NCI-H1417 (cell line): ENCODE measurements at regions not wholly inside any gene's neighbourhood (a gene's known extent, or its start where the extent isn't known, plus 50 kb on each side); places are given as distances from the start of the nearest gene placed in this dataset.

Experiments used
- DNase-seq, 3 experiments: peaks; one replicate each; lab custom pipeline; 2025; lab: John Stamatoyannopoulos, UW

DNA sequence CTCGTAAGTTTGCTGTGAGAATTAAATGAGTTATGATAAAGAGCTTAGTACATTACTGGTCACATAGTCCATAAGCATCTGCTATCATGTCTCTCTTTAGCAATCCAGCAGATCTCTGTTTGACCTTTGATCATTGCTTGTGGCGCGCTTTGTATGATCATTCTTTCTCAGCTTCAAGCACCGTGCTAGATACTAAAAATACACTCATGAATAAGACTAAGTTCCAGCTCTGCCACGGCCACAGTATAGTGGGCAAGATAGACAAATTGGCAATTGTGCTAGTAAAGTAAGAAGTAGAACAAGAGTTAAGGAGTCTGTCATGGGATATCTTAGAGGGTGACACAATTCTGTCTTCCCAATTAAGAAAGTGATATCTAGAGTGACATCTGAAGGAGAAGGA, 75.2 kb upstream of the ADGRF1 start:
- no peak for DNase-seq

- DNase-seq: no peak
Measured at GRCh38 chr6:47116606-47117005, 74.5 kb upstream of the ADGRF1 start.

DNA sequence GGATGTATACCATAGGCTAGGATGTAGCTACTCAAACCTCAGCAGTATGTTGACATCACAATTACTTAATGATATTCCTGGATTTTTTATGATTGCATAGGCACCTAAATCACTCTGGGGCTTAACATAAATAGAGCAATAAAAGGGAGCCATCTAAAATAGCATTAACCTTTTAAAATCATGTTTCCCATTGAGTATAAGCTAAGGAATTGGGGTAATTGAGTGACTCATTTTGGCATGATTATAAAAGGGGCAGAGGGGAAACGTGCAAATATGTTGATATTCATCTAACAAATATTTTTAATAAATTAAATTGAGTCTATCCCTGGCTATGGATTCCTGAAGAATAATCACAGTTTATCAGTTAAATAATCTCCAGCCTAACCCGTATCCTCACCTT, 74.0 kb upstream of the ADGRF1 start:
- DNase-seq: no peak

DNA sequence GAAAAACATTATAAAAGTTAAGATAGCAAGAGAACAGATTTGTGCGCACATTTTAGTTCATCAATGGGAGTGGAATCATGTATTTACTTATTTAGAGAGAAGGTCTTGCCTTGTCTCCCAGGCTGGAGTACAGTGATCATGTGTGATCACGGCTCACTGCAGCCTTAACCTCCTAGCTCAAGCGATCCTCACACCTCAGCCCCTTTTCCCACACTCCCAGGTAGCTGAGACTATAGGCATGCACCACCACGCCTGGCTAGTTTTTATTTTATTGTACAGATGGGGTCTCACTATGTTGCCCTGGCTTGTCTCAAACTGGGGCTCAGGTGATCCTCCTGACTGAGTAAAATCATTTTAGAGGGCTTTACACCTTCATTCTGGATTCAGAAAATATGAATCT, 72.3 kb upstream of the ADGRF1 start:
- no peak for DNase-seq

DNA sequence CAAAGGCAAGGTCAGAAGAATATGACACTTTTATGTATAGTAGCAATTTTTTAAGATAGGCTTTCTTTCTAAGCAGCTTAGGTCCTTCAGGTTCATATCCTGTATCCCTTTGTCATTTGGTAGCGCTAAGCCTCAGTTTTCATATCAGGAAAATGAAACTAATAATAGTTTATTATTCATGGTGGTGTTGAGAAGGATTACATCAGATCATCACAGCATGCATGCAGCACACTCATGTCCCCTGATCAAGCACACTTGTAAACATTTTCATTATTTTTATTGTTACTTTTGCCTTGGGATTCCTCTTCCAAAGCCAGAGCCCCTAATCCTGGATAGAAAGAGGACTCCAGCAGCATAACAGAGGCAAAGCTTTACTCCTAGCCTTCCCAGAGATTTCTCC, 70.2 kb upstream of the ADGRF1 start:
- no peak for DNase-seq

GRCh38 chr6:47111685-47112084, 69.6 kb upstream of the ADGRF1 start:
- DNase-seq: no peak

GRCh38 chr6:47109281-47109680, 67.1 kb upstream of the ADGRF1 start:
- DNase-seq: no peak

- DNase-seq: no peak
Measured at GRCh38 chr6:47106721-47107197, 64.6 kb upstream of the ADGRF1 start.

DNA sequence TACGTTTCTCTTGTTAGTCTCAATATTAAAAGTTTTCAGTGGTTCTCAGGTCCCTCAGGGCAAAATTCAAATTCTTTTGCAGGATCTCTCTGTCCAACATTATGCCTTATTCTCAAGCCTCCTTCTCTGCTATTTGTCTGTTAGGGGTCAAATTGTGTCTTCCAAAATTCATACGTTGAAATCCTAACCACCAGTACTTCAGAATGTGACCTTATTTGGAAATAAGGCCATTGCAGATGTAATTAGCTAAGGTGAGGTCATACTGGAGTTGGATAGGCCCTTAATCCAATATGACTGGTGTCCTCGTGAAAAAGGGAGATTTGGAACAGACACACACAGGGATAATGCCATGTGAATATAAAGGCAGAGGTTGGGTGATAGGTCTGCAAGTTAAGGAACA, 64.1 kb upstream of the ADGRF1 start:
- DNase-seq: no peak

- no peak for DNase-seq
Measured at GRCh38 chr6:47105469-47106178, 63.5 kb upstream of the ADGRF1 start.

- no peak for DNase-seq
Measured at GRCh38 chr6:47103931-47104330, 61.8 kb upstream of the ADGRF1 start.

DNA sequence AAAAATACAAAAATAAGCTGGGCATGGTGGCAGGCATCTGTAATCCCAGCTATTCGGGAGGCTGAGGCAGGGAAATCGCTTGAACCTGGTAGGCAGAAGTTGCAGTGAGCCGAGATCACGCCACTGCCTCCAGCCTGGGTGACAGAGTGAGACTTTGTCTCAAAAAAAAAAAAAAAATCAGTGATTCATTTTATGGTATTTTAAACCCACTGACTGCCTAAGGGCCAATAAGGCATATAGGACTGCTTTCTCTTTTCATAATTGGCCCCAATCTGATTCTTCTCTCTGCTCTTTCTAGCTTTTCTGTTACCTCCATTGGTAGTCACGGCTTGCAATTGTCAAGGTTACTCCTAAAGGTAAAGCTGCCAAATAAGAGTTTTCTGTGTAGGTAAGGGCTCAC, 60.2 kb upstream of the ADGRF1 start:
- DNase-seq: no peak

GRCh38 chr6:47098570-47098993, 56.5 kb upstream of the ADGRF1 start:
- no peak for DNase-seq

DNA sequence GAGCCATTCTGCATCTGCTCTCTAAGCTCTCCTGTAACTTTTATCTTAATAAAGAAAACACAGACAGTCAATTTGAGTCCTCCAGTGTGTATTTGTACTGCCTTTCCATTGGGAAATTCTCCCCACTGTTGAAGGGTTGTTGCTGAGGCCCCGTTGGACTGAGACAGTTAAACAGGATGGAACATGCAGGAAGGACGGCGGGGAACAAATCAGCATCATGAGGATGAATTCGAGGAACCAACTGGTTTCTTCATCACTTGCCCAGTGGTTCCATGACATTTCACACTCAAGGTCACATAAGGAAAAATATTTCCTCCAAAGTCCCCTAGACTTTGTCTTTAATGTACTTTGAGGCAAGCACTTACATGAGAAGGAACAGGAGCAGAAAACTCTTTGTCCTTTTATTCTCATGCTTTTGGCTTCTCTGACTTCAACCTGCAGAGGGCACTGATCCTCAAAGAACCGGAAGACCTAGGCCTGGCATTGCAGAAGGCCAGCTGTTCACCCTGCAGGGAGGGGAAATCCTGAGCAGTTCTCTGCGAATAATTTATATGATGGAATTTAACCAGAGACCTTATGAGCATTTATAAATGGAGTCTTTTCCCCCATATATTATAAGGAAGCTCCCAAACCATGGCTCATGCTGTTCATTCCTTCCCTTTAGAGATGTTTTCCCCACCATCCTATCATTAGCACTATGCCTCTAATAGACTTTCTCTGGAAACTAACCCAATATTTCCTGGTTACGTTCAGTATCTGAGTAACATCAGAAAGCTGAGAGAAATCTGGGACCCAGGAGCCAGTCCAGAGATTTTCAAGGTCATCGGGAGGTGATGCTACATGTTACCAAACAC, 55.2 kb upstream of the ADGRF1 start:
- DNase-seq: peak; percentile 70 to 92 (median 74)

- DNase-seq: no peak
Measured at GRCh38 chr6:47096211-47096895, 54.2 kb upstream of the ADGRF1 start.

DNA sequence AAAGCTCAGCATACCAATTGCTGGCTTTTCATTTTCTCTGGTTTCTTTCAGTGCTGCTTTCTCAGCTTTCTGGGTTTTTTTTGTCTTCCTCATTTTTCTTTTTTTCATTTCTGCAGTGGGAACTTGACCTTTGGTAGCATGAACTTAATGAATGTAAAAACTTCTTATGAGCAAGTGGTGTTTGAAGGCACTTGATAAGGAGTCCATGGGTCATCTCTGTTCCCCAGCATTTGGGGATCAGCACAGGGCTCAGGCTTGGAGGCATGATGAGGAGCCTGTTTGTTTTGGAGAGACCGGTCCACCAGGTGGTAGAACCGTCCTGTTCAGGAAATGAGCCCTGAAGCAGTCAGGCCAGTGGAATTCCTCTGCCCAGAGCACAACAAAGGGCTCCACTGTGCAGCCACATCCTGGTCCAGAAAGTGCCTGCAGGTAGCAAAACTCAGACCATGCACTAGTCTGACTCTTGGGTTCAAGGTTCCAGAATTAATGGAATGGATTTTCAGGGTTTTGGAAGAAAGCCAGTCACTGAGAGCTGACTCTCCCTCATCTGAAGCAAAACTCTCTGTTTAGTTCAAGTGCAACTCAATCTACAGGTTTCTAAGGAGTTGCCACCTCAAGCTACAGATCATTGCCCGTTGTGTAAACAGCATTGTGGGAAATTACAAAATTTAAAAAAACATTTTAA, 52.3 kb upstream of the ADGRF1 start:
- no peak for DNase-seq

GRCh38 chr6:47093169-47093568, 51.0 kb upstream of the ADGRF1 start:
- DNase-seq: no peak

DNA sequence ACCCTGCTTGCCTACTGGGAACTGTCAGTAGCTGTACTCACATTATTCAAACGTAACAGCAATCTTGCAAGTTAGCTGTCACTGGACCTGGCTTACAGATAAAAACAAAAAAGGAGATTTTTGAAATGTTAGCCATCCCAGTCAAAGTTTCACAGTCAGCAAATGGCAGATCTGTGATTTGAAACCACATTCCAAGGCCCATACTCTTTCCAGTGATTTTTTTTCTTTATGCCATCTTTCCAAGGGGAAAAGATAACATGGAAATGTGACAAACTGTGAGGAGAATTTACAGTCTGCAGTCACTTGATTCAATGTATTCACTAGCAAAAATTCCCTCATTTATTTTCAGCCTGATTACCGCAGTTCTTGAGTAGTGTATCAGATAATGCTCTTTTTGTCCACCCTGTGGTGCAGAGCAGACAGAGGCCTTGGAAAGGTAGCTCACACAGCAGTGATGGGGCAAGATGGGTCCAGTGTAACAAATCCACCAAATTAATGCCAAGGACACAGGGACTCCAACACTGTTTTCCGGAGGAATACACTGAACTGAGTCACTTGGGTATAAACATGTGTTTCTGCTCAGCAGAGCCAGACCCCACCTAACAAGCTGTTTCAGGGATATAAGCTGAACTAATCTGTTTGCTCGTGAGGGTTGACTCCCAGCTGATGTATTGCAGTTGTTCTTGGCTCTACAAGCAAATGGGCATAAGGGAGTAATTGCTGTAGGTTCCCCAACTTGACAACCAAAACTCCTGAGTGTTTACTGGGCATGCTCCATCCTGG, 49.9 kb upstream of the ADGRF1 start:
- peak in 1 of 3 experiments; percentile 3 for DNase-seq
